Activated T-cell treated with anti-CD3 and anti-CD28 coated beads for 24 hours (primary cell): ENCODE measurements at regions not wholly inside any gene's neighbourhood (a gene's known extent, or its start where the extent isn't known, plus 50 kb on each side); places are given as distances from the start of the nearest gene placed in this dataset.
"Not testable (repeated sequence)": the region's sequence is repeated elsewhere in the genome, so short reads cannot be mapped to it uniquely, and the experiment has no call there.

Experiments
- DNase-seq: peaks from one replicate; pipeline ENCODE4 v3.0.0-alpha.2; 2020; ENCODE audit warnings: low read depth

DNA sequence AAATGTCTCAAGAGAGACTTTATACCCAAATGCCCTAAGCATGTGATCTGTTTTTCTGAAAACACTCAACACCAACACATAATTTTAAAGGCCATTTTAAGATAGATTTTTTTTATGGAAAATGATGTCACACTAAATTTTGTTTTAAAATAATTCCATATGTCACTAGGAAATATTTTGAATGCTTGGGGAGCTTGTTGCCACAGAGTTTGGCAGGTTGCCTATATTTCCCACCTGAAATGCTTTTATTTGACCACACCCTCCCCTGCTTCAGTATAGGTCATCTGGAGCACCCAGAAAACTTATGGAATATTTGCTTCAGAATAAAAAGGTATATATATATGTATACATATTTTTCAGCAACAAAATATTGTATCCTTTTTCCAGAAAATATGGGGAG is 180.0 kb upstream of the ANK3 start:
- DNase-seq, result no peak

DNA sequence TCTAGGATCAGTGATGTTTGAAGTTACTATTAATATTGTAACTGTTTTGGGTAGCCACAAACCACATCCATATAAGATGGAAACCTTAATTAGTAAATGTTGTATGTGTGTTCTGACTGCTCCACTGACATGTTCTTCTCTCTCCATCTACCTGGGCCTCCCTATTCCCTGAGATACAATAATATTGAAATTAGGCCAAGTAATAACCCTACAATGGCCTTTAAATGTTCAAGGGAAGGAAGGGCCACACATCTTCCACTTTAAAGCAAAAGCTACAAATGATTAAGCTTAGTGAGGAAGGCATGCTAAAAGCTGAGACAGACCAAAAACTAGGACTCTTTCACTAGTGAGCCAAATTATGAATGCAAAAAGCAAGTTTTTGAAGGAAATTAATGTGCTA is 176.4 kb upstream of the ANK3 start:
- DNase-seq, result no peak

DNA sequence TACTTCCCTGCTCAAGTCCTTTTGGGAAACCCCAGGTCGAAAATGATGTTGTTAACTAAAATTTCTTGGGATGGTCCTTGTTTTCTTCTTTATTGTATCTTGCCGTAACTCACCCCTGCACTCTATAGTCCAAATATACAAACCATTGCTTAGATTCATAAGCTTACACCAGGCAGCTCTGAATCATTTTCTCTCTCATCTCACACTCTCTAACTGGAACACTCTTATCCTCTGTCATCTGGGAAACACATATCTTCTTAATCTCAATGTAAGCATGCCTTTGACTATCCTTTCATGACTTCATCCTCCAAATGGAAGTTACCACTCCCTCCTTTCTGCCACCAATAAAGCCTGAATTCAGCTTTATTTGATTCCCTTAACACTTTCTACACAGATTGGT is 175.8 kb upstream of the ANK3 start:
- DNase-seq, result no peak

DNA sequence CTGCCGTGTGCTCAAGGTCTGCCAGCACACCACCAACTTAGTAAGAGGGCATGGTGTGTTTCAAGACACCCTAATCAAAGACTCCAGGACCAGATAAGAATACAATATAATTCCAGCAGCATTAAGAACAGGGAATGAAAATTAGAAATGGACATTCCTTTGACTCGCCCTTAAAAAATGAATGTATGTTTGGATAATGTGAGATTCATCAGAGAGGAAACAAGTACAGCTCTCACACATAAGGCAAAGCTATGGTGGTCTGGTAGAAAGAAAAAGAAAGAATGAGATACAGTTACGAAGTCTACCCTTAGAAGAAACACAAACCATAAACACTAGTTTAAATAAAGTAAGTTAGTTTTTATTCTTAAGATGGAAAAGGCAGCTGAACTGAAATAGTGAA is 174.8 kb upstream of the ANK3 start:
- DNase-seq, result no peak

DNA sequence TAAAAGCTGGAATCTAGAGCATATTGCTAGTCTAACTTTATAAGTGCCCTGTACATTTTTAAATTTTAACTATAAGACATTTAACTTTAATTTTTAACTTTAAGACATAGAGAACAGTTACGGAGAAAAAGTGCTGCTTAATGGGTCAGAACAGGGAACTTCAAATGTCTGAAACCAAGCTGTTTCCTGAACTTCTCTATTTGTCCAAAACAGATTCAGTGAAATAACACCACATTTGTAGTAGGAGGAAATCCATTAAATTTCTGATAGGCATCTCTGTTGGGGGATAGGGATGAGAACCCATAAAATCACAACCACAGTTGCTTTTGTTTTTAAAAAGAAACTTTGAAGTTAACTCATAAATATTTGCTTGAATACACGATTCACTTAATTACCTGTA is 170.8 kb upstream of the ANK3 start:
- DNase-seq, result no peak

DNA sequence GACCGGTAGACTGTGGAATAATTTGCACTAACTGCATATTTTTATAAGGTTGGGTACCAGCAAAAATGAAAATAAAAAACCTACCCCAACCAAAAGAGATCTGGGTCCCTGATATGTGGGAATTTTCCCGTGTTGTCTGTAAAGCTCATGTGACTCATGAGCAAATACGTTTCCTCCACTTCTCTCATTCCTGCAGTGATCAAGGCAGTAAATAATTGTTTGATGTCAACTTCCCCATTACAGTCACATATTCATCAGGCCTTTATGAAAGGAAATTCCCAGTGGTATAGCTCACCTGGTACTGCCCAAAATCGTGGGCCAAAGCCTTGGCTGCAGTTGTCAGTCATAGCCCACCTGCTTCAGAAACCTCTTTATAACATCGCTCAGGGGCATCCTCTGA is 166.0 kb upstream of the ANK3 start:
- no peak for DNase-seq

DNA sequence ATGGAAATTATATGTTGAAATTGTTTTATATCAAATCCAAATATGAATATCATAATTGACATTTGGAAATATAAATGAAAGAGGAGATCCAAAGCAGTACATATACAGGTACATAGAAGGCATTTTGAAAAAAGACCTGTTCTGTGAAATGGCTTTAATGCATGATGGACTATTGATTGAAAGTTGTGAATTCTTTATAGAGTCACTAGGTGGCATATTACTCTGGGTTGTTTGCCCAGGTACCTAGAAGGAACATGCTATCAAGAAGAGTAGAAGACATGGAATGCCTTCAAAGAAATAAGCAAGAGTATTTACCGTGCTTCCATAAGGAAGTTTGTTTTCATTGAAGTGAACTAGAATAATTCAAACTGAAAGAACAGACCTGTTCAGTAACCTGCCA is 160.0 kb upstream of the ANK3 start:
- no peak for DNase-seq

DNA sequence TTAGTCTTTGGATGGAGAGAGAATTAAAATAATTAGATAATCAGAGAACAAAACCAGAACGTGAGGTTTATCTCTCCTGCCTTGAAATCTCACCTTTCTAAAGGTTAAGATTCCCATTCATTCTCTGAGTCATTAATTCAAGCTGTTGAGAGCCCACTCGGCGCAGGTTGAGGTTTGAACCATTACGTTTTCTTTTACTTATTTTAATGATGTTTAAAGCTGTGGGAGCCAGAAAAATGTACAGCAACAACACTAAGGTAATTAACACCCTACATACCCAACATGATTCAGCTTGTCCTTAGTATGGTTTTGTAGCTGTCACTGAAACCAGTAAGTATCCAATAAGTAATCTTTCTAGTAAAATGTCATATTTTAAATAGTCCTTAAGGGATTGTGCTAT is 153.0 kb upstream of the ANK3 start:
- DNase-seq, result no peak

DNA sequence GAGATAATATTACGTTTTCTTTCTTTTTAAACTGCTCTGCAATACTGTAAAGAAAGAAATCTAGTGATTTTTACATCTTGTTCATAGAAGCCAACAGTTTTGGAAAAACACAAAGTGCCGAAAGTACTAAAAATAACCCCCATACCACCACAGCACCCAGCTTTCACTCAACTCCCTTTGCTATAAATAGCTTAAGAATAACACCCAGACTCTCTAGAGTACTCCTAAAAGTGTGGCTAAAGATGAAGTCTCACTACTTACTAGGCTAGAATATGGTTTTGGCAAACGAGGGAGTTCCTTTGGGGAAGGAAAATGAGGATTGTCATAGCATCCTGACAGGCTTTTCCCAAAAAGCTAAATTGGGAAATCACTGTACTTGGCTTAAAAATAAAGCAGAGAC is 151.8 kb upstream of the ANK3 start:
- DNase-seq, result no peak

DNA sequence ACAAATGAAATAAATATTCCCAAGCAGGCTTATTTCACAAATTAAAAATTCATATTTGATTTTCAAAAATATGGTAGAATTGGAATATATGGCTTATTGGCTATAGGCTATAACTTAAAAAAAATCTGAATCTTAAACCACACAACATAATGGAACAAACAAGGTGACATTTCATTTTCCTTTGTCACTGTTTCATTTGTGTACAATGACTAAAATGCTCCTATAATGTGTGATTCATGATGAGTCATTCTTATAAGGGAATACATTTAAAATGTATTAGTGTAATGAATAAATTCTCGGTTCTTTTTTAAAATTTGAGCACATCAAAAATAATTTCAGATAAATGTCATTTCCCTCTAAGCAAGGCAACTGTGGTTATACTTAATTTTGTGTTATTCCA is 148.0 kb upstream of the ANK3 start:
- no peak for DNase-seq

DNA sequence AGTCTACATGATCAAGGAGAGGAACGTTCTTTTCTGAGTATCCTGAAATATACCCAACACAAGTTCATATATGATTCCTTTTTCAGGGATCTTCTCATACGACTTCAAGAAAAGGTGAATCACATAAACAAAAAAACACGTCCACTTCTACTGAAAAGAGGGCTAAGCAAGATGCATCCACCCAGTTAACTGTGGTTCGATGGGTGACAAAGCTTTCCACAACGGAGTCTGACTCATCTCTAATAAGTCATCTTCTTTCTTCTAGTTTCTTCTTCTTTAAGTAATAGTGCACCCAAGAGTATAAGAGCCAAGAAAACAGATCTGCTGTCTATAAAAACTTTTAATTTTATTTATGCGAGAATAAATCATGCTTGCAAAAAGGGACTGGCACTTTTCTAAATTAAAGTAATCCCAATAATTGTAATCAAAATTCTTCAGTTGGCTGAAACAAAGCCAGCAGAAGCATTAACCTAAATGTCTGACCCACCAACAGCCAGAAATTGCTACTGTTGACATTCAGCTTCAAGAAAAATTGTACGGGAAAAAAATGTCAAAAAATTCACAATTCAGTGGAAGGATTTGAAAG is 146.9 kb upstream of the ANK3 start:
- peak; percentile 3 for DNase-seq

DNA sequence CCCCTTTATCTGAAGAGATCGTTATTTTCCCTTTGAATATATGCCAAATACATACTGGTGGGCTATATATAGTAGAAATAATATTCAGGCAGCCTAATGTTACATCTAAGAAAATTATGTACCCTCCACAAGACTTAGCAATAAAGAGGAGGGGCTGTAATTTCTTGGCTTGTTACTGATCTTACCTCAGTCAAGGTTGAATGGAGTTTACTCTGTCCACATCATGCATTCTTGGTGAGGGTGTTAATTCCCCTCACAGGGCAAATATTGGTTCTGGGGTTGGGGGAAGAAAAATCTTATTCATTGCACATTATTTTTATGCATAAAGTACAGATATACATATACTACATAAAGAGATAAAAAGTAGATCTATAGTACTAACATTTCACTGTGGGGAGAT is 145.8 kb upstream of the ANK3 start:
- DNase-seq, result no peak

DNA sequence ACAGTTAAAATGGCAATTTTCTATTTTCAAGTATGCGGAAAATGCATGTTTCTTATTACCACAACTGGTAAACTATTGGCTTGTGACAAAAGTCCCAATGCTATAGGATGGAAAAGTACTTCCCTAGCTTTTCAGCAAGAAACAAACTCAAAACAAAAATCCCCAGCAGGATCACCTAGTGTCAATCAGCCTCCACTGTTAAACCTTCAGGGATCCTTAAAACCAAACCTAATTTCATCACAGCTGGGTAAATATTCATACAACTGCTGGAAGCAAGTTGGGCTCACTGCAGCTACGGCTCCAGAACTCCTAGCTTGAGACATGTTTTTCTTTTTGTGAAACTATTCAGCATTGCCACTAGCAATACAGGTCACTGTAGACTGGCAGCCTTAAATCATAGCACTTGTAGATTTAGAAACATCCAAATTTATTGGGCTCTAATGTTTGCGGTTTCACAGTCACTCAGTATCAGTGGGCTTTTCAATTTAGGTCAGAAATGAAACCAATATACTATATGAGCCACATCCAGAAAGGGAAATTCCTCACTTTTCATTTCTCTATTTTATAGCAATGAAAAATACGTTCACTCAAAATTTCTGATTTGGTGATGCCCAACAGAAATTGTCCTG is 145.2 kb upstream of the ANK3 start:
- DNase-seq, result no peak

DNA sequence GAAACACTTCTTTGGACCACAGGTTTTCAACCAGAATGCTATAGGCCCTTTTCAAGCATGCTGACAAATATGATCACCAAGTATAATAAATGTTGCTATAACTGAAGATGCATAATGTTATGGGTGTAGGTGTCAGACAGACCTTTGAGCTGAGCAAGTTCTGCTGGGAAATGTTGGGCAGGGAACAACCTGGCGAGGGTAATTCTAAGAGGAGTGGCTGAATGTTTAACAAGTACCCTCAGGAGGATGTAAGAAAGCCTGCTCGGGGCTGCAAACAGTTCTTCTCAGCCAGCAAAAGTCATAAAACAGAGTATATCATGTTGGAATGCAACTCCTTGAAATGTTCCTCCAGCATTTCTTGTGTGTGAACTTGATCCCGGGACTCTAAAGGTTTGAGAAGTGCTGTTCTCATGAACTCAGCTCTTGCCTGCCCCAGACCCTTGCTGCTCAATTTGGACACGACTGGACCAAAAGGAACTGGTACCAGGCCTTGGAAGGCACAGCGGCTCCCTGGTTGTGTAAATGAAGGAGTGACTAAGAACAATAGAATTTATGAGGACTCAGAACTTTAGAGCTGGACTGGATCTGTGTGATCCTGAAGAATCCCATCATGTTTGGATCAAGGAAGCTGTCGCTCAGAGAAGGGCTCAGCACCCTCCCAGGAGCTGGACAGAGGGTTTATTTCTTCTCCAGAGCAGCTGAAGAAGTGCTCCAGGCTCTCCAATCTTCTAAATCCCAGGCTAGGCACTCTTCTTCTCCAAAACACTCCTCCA is 143.2 kb upstream of the ANK3 start:
- DNase-seq, result no peak

DNA sequence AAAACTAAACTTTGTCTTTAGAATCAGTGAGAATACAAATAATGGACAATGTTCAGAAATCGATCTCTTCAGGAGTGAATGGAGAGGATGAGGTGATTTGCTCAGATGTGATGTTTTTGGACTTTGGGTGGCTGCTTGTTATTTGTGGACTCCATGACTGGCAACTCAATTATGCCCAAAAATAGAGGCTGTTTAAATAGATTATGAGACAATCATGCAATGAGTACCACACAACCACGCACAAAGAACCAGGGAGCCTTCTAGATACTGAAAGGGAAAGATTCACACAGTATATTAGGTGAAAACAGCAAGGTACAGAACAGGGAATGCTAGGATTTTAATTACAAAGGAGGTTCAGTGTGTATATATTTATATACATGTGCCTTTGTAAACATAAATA is 141.3 kb upstream of the ANK3 start:
- no peak for DNase-seq

DNA sequence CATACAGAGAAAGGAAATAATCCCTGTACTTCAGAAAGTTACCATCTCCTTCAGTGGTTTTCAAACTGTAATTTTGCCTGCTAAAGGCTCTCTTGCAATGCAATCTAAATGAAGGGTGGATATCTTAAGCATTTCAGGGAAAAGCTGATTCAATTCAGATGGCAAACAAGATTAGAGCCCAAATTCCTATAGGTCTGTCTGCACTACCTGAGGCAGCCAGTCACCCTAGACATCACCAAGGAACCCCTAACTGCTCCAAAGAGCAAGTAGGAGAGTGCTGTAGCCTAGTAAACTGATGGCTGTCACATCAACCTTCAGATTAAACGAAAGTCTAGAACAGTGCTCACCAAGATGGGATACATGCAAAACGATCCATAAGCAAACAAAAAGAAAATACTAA is 138.0 kb upstream of the ANK3 start:
- no peak for DNase-seq

DNA sequence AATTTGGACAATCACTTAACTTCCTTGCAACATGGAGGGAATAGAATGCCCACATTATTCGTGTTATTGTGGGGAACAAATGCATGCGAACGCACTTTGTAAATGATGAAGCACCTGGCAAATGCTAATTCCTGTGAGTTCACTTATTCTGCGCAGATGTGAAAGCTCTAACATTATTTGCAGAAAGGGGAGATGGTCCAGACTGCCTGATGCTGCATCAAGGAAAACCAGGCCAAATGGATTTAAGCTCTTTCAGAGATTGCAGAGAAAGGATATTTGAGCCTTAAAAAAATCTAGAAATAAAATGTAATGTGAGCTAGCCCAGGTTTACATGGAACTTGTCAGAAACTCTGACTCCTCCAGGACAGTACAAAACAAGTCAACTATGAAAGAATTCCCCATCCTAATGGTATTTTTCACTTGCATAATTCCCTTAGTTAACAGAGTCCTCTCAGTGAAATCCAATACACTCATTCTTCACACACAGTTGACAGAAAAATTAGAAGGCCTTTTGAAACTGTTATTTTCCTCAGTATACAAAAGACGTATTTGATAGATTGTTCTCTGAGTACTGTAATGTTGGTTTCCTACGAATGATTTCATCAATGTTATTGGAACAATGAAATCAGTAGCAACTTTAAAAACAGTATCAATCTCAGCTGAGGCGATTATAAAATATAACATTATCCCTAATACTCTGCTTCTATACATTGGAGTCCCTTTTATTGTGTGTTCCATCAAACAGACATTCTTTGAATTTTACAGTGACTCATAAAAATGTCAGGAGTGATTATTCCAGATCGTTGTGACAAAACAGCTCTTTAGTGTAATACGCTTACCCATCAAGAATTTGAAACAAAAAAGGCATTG is 136.3 kb upstream of the ANK3 start:
- no peak for DNase-seq

DNA sequence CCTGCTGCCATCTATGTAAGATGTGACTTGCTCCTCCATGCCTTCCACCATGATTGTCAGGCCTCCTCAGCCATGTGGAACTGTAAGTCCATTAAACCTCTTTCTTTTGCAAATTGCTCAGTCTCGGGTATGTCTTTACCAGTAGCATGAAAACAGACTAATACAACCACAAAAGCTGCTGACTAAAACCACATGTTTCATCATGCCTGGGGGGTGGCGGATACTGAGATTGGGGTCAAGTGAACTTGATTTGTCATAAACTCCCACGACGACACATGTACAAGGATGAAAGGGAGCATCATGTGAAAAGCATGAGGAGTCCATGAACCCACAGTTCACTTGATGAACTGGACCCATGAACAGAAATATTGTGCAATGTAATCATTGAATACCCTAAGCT is 134.9 kb upstream of the ANK3 start:
- DNase-seq, result no peak

DNA sequence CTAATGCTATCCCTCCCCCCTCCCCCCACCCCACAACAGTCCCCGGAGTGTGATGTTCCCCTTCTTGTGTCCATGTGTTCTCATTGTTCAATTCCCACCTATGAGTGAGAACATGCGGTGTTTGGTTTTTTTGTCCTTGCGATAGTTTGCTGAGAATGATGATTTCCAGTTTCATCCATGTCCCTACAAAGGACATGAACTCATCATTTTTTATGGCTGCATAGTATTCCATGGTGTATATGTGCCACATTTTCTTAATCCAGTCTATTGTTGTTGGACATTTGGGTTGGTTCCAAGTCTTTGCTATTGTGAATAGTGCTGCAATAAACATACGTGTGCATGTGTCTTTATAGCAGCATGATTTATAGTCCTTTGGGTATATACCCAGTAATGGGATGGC is 133.7 kb upstream of the ANK3 start:
- not testable (repeated sequence) for DNase-seq

DNA sequence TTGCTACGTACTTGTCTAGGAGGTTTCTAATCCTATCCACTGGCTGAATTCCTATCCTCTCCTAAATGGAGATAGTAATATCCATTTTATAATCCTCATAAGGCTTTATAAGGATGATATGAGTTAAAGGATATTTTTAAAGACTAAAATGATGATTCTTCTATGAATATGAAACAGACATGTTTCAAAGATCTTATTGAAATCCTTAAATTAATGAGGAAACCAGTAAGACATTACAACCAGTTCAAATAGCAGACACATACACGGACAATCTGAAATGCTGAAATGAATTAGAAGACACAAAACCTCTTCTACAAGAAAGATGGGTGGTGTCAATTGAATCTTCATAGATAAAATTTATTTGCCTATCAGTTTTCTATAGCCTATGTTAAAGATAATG is 132.9 kb upstream of the ANK3 start:
- no peak for DNase-seq

DNA sequence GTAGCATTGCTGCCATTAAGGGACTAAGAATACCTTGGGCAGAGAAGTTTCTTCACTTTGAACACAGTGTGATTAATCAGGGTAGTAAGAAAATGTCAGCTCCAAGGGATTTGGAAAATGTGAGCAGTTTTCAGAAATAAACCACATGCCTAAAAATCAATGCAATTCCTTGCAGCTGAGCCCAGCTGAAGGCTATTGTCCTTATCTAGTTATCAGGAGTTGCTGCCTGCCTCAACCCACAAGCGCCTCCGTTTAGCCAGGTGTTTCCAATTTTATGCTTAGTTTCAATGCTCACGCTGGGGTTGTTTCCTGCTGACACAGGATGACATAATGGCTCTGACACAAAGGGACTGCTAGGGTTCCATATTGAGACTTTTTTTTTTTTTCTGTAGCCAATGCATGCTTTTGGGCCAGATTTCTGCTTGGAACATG is 132.3 kb upstream of the ANK3 start:
- no peak for DNase-seq

DNA sequence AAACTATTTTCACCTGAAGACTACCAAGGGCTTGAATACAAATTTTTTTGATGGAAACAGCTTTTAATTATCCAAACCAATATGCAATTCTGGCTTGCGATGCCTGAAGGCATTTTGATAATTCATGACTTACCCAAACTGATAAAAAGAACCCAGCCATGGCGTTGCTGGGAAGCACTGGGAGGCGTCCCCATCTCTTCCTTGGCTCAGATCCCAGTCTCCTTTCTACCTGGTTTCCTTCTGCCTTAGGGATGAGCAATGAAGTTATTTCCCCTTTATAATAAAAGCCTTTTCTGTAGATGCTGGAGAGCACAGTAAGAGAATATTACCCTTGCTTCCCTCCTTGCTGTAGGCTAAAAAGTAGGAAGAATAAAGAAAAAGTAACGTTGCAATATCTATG is 129.1 kb upstream of the ANK3 start:
- DNase-seq, result no peak

DNA sequence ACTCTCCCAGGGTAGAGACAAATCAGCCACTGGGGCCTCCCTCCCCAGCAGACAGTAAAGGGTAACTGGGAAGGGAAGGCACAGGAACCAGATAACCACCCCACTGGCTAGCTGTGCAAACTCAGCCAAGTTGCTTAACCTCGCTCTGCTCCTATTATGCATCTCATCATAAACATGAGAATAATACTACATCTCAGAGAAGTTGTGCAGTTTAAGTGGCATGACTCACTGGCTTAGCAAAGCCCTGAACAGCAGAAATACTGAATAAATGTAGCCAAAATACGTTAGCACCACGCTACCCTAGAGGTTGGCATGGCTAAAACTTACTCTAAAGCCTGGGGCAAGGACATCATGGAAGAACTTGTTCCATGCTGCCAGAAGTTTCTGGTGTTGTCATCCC is 128.1 kb upstream of the ANK3 start:
- no peak for DNase-seq
